Stomach (tissue), 8 donors: ENCODE measurements at regions not wholly inside any gene's neighbourhood (a gene's known extent, or its start where the extent isn't known, plus 50 kb on each side); places are given as distances from the start of the nearest gene placed in this dataset.
"Not testable (repeated sequence)": the region's sequence is repeated elsewhere in the genome, so short reads cannot be mapped to it uniquely, and the experiment has no call there.

Experiments
- DNase-seq, 2 donors: peaks; one replicate each; pipeline versions ENCODE4 v3.0.0 to v3.0.0-alpha.2; 2013 to 2019
- H3K27ac ChIP-seq, 5 donors: fragments of 200-600 bp in 4 of 5; sonication (generic) in 4 of 5; one replicate each; pipeline ENCODE4 v1.5.1; 2013 to 2019; ENCODE audit warnings: mild to moderate bottlenecking in 1 of 5, moderate library complexity in 1 of 5
- H3K27me3 ChIP-seq, 3 donors: fragments of 200-600 bp; sonication (generic); one replicate each; pipeline ENCODE4 v1.5.1; 2017 to 2019; ENCODE audit warnings: mixed run types in 1 of 3
- H3K36me3 ChIP-seq, 4 donors: fragments of 200-600 bp; sonication (generic); 1 replicate in 3 of 4; 2 replicates in 1 of 4; pipeline ENCODE4 v1.5.1; 2016 to 2019
- H3K4me1 ChIP-seq, 4 donors: fragments of 200-600 bp; sonication (generic); one replicate each; pipeline ENCODE4 v1.5.1; 2016 to 2019
- H3K4me3 ChIP-seq, 4 donors: fragments of 200-600 bp; sonication (generic) in 3 of 4; one replicate each; pipeline ENCODE4 v1.5.1; 2016 to 2019; ENCODE audit warnings: mild to moderate bottlenecking in 1 of 4
- H3K9me3 ChIP-seq, 4 donors: fragments of 200-600 bp; sonication (generic); one replicate each; pipeline ENCODE4 v1.5.1; 2016 to 2019
- WGBS, 5 donors: extraction: QIAGEN DNeasy Blood & Tissue Kit in 3 of 5; methylation state at CpG; one replicate each; pipeline versions ENCODE4 v1.1.5 to v1.1.7; 2013 to 2018; 5-methylcytosine and 5-hydroxymethylcytosine counted together
- intact Hi-C: fragments of 100-400 bp; cut with DNase I; formaldehyde crosslinking; loops from one replicate; pipeline ENCODE4 v1.15.1; 2023; ENCODE audit warnings: low total_unique reads
- donor health status: healthy with polysubstance abuse.
- donor health status: Bipolar disorder and iron deficiency.
- donor health status: healthy.

DNA sequence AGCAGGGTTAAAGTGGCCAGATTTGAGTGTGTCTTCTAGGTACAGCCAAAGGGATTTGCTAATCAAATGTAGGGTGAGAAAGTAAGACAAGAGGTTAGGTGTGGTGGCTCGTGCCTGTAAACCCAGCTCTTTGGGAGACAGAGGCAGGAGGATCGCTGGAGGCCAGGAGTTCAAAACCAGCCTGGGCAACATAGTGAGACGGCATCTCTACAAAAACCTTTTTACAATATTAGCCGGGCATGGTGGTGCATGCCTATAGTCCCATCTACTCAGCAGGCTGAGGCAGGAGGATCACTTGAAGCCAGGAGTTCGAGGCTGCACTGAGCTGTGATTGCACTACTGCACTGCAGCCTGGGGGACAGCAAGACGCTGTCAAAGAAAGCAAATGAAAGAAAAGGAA is 294.5 kb downstream of the GOLGA6L6 start:
- DNase-seq, H3K27me3 ChIP-seq, intact Hi-C loops, H3K4me3 ChIP-seq, H3K36me3 ChIP-seq, H3K4me1 ChIP-seq, H3K27ac ChIP-seq: not testable (repeated sequence)
- WGBS, 5 donors = 64 to 69% (median 67%) methylated on average over 6 of the region's 6 CpGs
- H3K9me3 ChIP-seq = peaks cover 0 to 53% (median 32%) of the 10 kb centered on the region in 4 donors

DNA sequence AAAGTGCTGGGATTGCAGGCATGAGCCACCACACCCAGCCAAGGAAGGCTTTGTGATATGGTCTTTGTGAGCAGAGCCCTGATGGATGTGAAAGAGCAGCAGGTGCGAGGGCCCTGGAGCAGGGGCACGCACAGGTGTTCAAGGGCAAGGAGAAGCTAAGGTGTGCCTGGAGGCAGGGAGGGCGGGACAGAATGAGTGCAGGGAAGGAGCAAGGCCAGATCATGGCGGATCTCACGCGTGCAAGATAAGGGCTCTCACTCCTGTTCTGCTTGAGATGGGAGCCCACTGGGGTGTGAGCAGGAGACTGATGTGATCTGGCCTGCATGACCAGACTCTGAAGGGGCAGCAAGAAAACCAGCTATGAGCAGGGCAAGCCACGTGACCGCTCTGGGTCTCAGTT is 295.0 kb downstream of the GOLGA6L6 start:
- intact Hi-C loops, H3K4me3 ChIP-seq, H3K4me1 ChIP-seq, DNase-seq, H3K36me3 ChIP-seq, H3K27me3 ChIP-seq, H3K27ac ChIP-seq: not testable (repeated sequence)
- peaks cover 0 to 54% (median 32%) of the 10 kb centered on the region in 4 donors for H3K9me3 ChIP-seq
- WGBS, 5 donors = 63 to 75% (median 69%) methylated on average over 8 of the region's 8 CpGs

DNA sequence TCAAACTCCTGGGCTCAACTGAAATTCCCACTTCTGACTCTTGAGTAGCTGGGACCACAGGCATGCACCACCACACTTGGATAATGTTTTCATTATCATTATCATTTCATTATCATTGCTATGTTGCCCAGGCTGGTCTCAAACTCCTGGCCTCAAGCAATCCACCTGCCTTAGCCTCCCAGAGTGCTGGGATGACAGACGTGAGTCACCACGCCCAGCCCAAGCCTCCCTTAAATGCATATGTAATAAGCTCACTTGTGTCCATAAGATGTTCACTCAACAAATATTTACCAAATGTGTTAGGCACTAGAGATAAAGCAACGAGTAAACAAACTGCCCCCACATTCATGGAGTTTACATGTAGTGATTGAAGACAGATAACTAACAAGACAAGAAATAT is 295.7 kb downstream of the GOLGA6L6 start:
- DNase-seq, H3K27me3 ChIP-seq, H3K4me3 ChIP-seq, intact Hi-C loops, H3K27ac ChIP-seq, H3K36me3 ChIP-seq, H3K4me1 ChIP-seq: not testable (repeated sequence)
- peaks cover 0 to 56% (median 32%) of the 10 kb centered on the region in 4 donors for H3K9me3 ChIP-seq
- 70 to 74% (median 73%) methylated on average over 3 of the region's 3 CpGs for WGBS, 5 donors

DNA sequence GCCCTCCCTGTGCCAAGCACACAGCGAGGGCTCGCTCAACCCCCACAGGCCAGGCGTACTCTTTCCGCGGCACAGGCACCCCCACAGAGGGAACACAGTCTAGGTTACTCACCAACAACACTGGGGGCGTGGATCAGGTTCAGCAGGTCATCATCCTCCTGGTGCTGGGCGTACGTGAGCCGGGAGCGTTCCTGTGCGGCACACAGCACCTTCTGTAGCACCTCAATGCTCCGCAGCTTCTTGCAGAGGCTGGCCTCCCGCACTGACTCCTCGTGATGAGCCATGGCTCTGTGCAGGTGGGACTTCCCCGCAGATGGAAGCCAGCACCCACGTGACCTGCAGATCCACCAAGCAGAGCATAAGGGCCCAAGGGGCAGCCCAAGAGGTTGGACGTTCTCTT is 296.8 kb downstream of the GOLGA6L6 start:
- DNase-seq, H3K4me3 ChIP-seq, H3K36me3 ChIP-seq, intact Hi-C loops, H3K27ac ChIP-seq, H3K27me3 ChIP-seq, H3K4me1 ChIP-seq: not testable (repeated sequence)
- 82 to 87% (median 84%) methylated on average over 17 of the region's 17 CpGs for WGBS, 5 donors
- peaks cover 0 to 67% (median 37%) of the 10 kb centered on the region in 4 donors for H3K9me3 ChIP-seq

DNA sequence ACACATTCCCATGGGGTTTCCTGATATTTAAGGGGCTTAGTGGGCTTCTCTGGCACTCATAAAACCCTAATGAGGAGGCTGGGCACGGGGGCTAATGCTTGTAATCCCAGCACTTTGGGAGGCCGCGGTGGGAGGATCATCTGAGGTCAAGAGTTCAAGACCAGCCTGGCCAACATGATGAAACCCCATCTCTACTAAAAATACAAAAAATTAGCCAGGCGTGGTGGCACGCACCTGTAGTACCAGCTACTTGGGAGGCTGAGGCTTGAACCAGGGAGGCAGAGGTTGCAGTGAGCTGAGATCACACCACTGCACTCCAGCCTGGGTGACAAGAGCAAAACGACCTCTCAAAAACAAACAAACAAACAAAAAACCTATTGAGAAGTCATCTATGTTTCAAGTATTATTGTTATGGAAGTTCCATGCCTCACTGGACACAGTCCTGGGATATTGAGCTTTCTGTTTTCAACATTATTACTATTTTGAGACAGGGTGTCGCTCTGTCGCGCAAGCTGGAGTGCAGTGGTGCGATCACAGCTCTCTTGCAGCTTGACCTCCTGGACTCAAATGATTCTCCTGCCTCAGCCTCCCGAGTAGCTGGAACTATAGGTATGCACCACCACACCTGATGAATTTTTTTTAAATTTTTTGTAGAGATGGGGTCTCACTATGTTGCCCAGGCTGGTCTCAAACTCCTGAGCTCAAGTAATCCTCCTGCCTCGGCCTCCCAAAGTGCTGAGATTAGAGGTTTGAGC is 297.9 kb downstream of the GOLGA6L6 start:
- DNase-seq, H3K36me3 ChIP-seq, H3K27me3 ChIP-seq, H3K4me1 ChIP-seq, intact Hi-C loops, H3K4me3 ChIP-seq, H3K27ac ChIP-seq: not testable (repeated sequence)
- 61 to 66% (median 64%) methylated on average over 12 of the region's 12 CpGs for WGBS, 5 donors
- H3K9me3 ChIP-seq = peaks cover 0 to 72% (median 41%) of the 10 kb centered on the region in 4 donors

DNA sequence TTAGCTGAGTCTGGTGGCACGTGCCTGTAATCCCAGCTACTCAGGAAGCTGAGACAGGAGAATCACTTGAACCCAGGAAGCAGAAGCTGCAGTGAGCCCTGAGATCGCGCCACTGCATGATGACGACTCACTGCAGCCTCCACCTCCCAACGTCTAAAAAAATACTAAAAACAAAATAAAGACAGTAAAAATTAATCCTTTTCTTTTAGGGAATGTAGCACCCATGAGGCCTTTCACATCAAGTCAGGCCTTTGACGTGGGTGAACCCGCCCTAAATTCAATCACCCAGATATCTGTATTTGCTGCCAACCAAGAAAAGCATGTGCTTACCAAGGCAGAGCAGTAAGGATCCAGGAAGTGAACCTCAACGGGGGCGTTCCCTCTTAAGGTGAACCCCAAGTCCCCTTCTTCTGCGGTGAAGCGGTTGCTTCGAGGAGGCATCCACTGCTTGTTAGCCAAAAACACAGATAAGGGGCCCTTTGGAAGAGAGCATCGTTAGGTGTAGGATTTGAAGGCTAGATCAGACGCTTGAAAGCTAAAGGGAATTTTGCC is 301.2 kb downstream of the GOLGA6L6 start:
- H3K4me1 ChIP-seq, DNase-seq, H3K27ac ChIP-seq, H3K4me3 ChIP-seq, H3K36me3 ChIP-seq, H3K27me3 ChIP-seq, intact Hi-C loops: not testable (repeated sequence)
- WGBS, 5 donors = 77 to 82% (median 78%) methylated on average over 14 of the region's 14 CpGs
- peaks cover 0 to 77% (median 44%) of the 10 kb centered on the region in 4 donors for H3K9me3 ChIP-seq

DNA sequence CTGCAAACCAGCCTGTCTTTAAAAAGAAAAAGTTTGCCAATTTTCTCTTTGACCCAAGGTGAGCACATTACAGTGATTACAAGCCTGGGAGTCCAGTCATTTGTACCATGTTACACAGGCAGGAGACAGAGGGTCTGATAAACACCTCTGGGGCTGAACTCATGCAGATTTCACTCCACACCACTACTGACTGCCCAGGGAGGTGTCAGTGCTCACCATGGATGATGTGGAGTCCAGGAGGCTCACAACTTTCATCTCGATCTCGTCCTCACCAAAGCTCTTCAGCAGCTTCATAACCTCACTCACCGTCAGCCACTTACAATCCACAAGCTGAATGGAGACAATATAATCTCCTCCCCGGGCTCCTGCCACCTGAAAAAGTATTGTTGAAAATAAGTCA is 302.4 kb downstream of the GOLGA6L6 start:
- 75 to 88% (median 81%) methylated on average over 4 of the region's 4 CpGs for WGBS, 5 donors
- intact Hi-C loops, H3K27ac ChIP-seq, H3K4me3 ChIP-seq, H3K36me3 ChIP-seq, DNase-seq, H3K4me1 ChIP-seq, H3K27me3 ChIP-seq: not testable (repeated sequence)
- peaks cover 0 to 67% (median 35%) of the 10 kb centered on the region in 4 donors for H3K9me3 ChIP-seq

DNA sequence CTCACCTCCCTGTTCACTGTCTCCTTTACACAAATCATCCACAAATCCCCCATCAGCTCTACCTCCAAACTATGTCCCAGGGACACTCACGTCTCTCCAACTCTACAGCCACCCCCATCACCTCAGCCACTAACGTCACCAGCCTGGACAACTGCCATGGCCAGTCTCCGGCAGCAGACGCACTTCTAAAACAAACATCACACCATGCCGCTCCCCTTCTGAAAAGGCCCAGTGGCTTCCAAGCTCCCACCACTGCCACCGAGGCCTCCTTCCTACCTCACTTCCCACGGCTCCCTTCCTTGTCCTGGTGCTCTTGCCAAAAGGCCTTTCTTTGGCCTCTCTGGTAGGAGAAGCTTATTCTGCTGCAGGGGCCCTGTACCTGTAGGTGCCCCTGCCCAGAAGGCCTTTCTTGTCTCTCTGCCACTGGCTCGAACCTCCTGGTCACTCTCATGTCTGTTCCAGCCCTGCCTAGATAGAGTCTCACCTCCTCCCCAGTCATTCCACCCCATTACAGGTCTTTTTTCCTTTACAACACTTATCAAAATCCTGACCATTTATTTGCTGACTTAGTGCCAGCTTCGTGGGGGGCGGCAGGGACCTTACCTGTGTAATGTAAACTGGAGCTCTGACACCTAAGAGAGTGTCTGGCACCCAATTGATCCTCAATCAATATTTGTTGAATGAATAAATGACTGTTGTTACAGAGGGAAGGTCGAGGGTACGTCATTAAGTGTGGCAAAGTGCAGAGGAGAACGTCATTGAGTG is 304.2 kb downstream of the GOLGA6L6 start:
- H3K4me1 ChIP-seq, intact Hi-C loops, H3K36me3 ChIP-seq, DNase-seq, H3K4me3 ChIP-seq, H3K27me3 ChIP-seq, H3K27ac ChIP-seq: not testable (repeated sequence)
- WGBS, 5 donors = 68 to 73% (median 71%) methylated on average over 13 of the region's 13 CpGs
- peaks cover 0 to 53% (median 28%) of the 10 kb centered on the region in 4 donors for H3K9me3 ChIP-seq

DNA sequence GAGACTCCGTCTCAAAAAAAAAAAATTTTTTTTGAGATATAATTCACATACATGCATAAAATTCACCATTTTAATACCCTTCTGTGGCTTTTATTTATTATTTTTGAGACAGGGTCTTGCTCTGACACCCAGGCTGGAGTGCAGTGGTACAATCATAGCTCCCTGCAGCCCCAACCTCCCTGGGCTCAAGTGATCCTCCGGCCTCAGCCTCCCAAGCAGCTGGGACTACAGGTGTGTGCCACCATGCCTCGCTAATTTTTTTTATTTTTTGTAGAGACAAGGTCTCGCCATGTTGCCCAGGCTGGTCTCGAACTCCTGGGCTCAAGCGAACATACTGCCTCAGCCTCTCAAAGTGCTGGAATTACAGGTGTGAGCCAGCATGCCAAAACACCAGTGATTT is 305.9 kb downstream of the GOLGA6L6 start:
- H3K4me3 ChIP-seq, DNase-seq, H3K27ac ChIP-seq, H3K36me3 ChIP-seq, intact Hi-C loops, H3K4me1 ChIP-seq, H3K27me3 ChIP-seq: not testable (repeated sequence)
- 68 to 78% (median 73%) methylated on average over 6 of the region's 6 CpGs for WGBS, 5 donors
- H3K9me3 ChIP-seq = peaks cover 0 to 37% (median 23%) of the 10 kb centered on the region in 4 donors

DNA sequence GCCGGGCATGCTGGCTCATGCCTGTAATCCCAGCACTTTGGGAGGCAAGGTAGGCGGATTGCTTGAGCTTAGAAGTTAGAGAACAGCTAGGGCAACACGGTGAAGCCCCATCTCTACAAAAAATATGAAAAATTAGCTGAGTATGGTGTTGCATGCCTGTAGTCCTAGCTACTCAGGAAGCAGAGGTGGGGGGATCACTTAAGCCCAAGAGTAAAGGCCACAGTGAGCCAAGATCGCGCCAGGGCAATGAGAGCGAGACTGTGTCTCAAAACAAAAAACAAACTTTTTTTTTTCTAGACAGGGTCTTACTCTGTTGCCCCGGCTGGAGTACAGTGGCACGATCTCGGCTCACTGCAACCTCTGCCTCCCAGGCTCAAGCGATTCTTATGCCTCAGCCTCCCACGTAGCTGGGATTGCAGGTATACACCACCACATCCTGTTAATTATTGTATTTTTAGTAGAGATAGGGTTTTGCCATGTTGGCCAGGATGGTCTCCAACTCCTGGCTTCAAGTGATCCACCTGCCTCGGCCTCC is 307.5 kb downstream of the GOLGA6L6 start:
- WGBS, 5 donors = 71 to 78% (median 76%) methylated on average over 12 of the region's 12 CpGs
- intact Hi-C loops, H3K4me1 ChIP-seq, H3K36me3 ChIP-seq, H3K4me3 ChIP-seq, H3K27ac ChIP-seq, DNase-seq, H3K27me3 ChIP-seq: not testable (repeated sequence)
- peaks cover 0 to 25% (median 15%) of the 10 kb centered on the region in 4 donors for H3K9me3 ChIP-seq

DNA sequence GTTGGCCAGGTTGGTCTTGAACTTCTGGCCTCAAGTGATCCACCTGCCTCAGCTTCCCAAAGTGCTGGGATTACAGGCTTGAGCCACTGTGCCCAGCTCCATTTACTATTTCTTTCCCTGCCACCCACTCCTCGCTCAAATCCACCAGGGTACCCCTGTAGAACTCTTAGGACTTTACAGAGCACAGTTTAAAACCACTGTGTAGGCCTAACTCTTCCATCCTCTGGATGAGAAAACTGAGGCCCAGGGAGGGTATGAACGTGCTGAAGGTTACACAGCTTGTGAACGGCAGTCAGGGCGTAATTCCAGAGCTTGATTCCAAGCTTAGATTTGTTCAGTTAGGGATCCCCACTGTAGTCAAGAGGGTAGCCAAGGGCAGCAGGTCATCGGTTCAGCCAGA is 309.1 kb downstream of the GOLGA6L6 start:
- H3K27ac ChIP-seq, DNase-seq, H3K27me3 ChIP-seq, H3K4me3 ChIP-seq, H3K36me3 ChIP-seq, H3K4me1 ChIP-seq, intact Hi-C loops: not testable (repeated sequence)
- H3K9me3 ChIP-seq = peaks cover 0 to 12% (median 6%) of the 10 kb centered on the region in 4 donors
- WGBS, 5 donors = 61 to 64% (median 62%) methylated on average over 5 of the region's 5 CpGs
